NCI-H524 treated with DMSO at 0.1 percent for 48 hours (cell line): ENCODE measurements at regions not wholly inside any gene's neighbourhood (a gene's known extent, or its start where the extent isn't known, plus 50 kb on each side); places are given as distances from the start of the nearest gene placed in this dataset.

ENCODE experiments used
- DNase-seq: peaks from one replicate; lab custom pipeline; 2025; lab: John Stamatoyannopoulos, UW

GRCh38 chr6:148211777-148212324 lies 130.8 kb upstream of the SASH1 start:
- DNase-seq, result no peak

- no peak for DNase-seq
Measured at GRCh38 chr6:148212366-148212765, 130.3 kb upstream of the SASH1 start.

- DNase-seq, result no peak
Measured at GRCh38 chr6:148213366-148213765, 129.3 kb upstream of the SASH1 start.

- DNase-seq, result no peak
Measured at GRCh38 chr6:148214667-148215066, 128.0 kb upstream of the SASH1 start.

- DNase-seq, result no peak
Measured at GRCh38 chr6:148217051-148217450, 125.6 kb upstream of the SASH1 start.

- DNase-seq, result no peak
Measured at GRCh38 chr6:148217921-148218320, 124.7 kb upstream of the SASH1 start.

GRCh38 chr6:148218542-148219258 lies 123.9 kb upstream of the SASH1 start:
- no peak for DNase-seq

GRCh38 chr6:148221196-148221979 lies 121.2 kb upstream of the SASH1 start:
- no peak for DNase-seq

GRCh38 chr6:148222376-148222775 lies 120.3 kb upstream of the SASH1 start:
- no peak for DNase-seq

- DNase-seq, result no peak
Measured at GRCh38 chr6:148222846-148223245, 119.8 kb upstream of the SASH1 start.

GRCh38 chr6:148223424-148223842 lies 119.2 kb upstream of the SASH1 start:
- DNase-seq, result no peak

- no peak for DNase-seq
Measured at GRCh38 chr6:148225871-148226270, 116.8 kb upstream of the SASH1 start.

GRCh38 chr6:148226284-148226683 lies 116.4 kb upstream of the SASH1 start:
- no peak for DNase-seq

- DNase-seq, result no peak
Measured at GRCh38 chr6:148231572-148231971, 111.1 kb upstream of the SASH1 start.

GRCh38 chr6:148235446-148235845 lies 107.2 kb upstream of the SASH1 start:
- DNase-seq, result no peak

GRCh38 chr6:148238713-148239112 lies 103.9 kb upstream of the SASH1 start:
- DNase-seq, result no peak

- DNase-seq, result no peak
Measured at GRCh38 chr6:148239215-148239614, 103.4 kb upstream of the SASH1 start.

GRCh38 chr6:148239801-148240460 lies 102.7 kb upstream of the SASH1 start:
- no peak for DNase-seq

GRCh38 chr6:148240461-148240840 lies 102.2 kb upstream of the SASH1 start:
- DNase-seq, result no peak

GRCh38 chr6:148240861-148241477 lies 101.7 kb upstream of the SASH1 start:
- no peak for DNase-seq

GRCh38 chr6:148242180-148242579 lies 100.5 kb upstream of the SASH1 start:
- DNase-seq, result no peak

GRCh38 chr6:148244217-148244935 lies 98.3 kb upstream of the SASH1 start:
- DNase-seq, result peak; percentile 41
